Activated T-helper 1 cell treated with anti-CD3 and anti-CD28 coated beads, Interleukin-12 subunit alpha, Interleukin-12 subunit beta, Interleukin-2, Interleukin-4 antibody, amounts not matched to agents 30 ng/mL and 10 ng/mL and 1 ng/mL, durations not matched to agents 14 hours and 24 hours and 36 hours (primary cell): ENCODE measurements at regions not wholly inside any gene's neighbourhood (a gene's known extent, or its start where the extent isn't known, plus 50 kb on each side); places are given as distances from the start of the nearest gene placed in this dataset.
"Not testable (repeated sequence)": the region's sequence is repeated elsewhere in the genome, so short reads cannot be mapped to it uniquely, and the experiment has no call there.

Experiments
- DNase-seq: peaks from one replicate; pipeline ENCODE4 v3.0.0; 2021; ENCODE audit warnings: low spot score
- H3K27ac Mint-ChIP-seq: one replicate; pipeline ENCODE4 v1.8.0; 2021; ENCODE audit warnings: mild to moderate bottlenecking, mixed read lengths
- H3K27me3 Mint-ChIP-seq: one replicate; pipeline ENCODE4 v1.8.0; 2022; ENCODE audit warnings: mild to moderate bottlenecking, moderate library complexity, mixed read lengths; ENCODE audit not compliant: insufficient read depth
- H3K36me3 Mint-ChIP-seq: one replicate; pipeline ENCODE4 v1.8.0; 2021; ENCODE audit warnings: low read depth, mixed read lengths
- H3K4me1 Mint-ChIP-seq: one replicate; pipeline ENCODE4 v1.8.0; 2021; ENCODE audit warnings: low read depth, mixed read lengths
- H3K4me3 Mint-ChIP-seq: one replicate; pipeline ENCODE4 v1.8.0; 2021; ENCODE audit warnings: mild to moderate bottlenecking, moderate library complexity, mixed read lengths
- H3K9me3 Mint-ChIP-seq: one replicate; pipeline ENCODE4 v1.8.0; 2021; ENCODE audit warnings: mixed read lengths
- intact Hi-C: fragments of 100-400 bp; cut with micrococcal nuclease; formaldehyde crosslinking; loops from one replicate; pipeline ENCODE4 v1.15.1; 2024

DNA sequence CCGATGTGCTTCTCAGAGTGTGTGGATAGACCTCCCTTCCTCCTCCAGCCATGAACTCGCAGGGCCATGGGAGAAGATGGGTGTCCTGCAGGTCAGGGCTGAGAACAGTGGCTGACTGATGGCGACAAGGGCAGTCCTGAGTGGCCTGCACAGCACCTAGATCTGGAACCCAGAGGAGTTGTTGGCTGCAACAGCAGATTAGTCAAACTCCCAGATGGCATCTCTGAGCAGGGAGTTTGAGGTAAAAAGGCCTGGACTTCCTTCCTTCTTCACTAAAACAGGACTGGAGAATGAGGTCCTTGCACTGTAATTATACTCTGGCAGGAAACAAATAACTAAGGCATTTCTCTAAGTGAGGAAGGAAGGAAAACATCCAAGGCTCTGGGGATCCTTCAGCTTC is 160.8 kb downstream of the MYCN start:
- peaks cover 2% of the 10 kb centered on the region for H3K27me3 Mint-ChIP-seq
- intact Hi-C loops = no loop called here
- H3K9me3 Mint-ChIP-seq = no peaks in the 10 kb centered on the region
- H3K4me3 Mint-ChIP-seq = no peak overlapping the region
- no peaks in the 10 kb centered on the region for H3K4me1 Mint-ChIP-seq
- DNase-seq = no peak
- H3K27ac Mint-ChIP-seq = no peak overlapping the region
- H3K36me3 Mint-ChIP-seq = no peaks in the 10 kb centered on the region

DNA sequence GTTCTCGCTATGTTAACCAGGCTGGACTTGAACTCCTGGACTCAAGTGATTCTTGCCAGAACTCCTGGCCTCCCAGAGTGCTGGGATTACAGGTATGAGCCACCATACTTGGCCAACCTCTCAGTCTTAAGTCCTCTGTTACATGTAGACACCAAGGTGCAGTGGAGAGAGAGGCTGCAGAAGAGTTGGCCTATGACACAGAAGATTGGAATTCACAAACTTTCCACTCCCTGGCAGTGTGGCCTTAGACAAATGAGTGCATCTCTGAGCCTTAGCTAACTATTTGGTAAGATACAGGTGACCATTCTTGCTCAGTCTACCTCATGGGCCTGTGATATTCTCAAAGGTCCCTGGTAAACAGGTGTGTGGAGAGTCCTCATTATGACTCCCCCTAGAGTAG is 159.7 kb downstream of the MYCN start:
- H3K27me3 Mint-ChIP-seq = peaks cover 2% of the 10 kb centered on the region
- no peak overlapping the region for H3K4me3 Mint-ChIP-seq
- H3K27ac Mint-ChIP-seq = no peak overlapping the region
- no peaks in the 10 kb centered on the region for H3K9me3 Mint-ChIP-seq
- DNase-seq = no peak
- intact Hi-C loops = no loop called here
- H3K36me3 Mint-ChIP-seq = no peaks in the 10 kb centered on the region
- no peaks in the 10 kb centered on the region for H3K4me1 Mint-ChIP-seq

DNA sequence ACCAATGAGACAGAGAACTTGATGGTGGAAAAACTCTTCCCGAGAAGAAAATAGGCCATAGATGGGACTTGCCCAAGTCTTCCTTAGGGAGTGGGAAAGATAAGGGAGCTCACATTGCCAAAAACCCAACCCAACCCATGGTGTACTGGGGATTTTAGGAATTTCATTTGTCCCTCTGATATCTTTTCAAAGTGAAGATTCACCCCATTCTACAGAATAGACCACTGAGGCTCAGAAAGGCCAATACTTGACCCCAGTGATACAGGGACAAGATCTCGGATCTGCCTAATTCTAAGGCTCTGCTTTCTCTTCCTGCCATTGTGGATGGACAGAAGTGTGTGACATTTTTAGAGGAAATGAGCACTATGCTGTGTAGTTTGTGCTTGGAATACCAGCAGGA is 159.0 kb downstream of the MYCN start:
- Mint-ChIP-seq H3K4me1 (no peaks in the 10 kb centered on the region), H3K36me3 (no peaks in the 10 kb centered on the region), H3K4me3 (no peak overlapping the region), H3K27ac (no peak overlapping the region), H3K27me3 (peaks cover 2% of the 10 kb centered on the region), H3K9me3 (no peaks in the 10 kb centered on the region)
- intact Hi-C loops = no loop called here
- no peak for DNase-seq

DNA sequence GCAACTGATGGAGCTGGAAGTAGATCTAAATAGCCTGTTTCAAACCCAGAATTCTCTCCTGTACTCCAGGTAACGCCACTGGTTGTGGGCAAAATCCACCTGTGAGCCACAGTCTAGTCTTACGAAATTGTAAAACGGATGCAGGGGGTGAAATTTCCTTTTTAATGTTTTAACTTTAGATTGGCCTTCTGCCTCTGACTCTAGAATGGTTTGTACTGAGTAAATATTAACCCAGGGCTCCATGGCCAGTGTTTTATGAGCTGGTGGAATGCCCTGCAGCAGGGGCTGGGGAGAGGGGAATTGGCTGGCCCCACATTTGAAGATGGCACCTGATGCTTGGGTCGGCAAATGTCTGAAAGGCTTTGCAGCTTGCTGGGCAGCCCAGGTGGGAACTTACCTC is 156.6 kb downstream of the MYCN start:
- Mint-ChIP-seq H3K4me1 (no peaks in the 10 kb centered on the region), H3K4me3 (no peak overlapping the region), H3K27me3 (peaks cover 2% of the 10 kb centered on the region), H3K9me3 (no peaks in the 10 kb centered on the region), H3K27ac (no peak overlapping the region), H3K36me3 (no peaks in the 10 kb centered on the region)
- DNase-seq = no peak
- intact Hi-C loops = no loop called here

DNA sequence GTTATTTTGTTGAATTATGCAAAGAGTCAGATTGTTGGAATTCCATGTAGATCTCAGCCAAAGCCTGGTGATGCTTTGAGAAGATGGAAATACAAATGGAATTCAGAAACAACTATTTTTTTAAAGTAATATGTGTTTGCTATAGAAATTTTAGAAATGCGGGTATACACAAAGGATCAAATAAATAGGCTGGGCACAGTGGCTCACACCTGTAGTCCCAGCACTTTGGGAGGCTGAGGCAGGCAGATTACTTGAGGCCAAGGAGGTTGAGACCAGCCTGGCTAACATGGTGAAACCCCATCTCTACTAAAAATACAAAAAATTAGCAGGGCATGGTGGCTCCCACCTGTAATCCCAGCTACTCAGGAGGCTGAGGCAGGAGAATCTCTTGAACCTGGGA is 155.1 kb downstream of the MYCN start:
- intact Hi-C loops, H3K4me1 Mint-ChIP-seq: not testable (repeated sequence)

DNA sequence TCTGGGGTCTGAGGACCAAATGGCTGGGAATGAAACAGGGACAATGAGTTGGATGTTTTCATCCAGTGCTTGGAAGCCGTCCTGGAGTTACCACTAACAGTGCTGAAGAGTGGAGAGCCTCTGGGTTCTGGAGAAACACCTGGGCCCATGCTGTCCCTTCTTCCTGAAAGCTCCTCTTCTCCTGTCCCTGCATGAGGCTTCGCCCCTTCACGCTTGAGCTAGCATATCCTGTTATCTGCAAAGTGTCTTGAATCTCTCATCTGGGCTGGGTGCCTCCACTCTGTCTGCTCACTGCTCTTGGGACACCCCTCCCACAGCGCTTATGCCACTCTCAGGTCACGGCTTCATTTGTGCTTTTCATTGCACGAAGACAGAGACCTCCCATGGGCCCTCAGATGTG is 154.5 kb downstream of the MYCN start:
- intact Hi-C loops = no loop called here
- Mint-ChIP-seq H3K36me3 (no peaks in the 10 kb centered on the region), H3K9me3 (no peaks in the 10 kb centered on the region), H3K27me3 (no peaks in the 10 kb centered on the region), H3K27ac (no peak overlapping the region), H3K4me3 (no peak overlapping the region), H3K4me1 (no peaks in the 10 kb centered on the region)
- DNase-seq = no peak

More for the DNA sequence above, 155.1 kb downstream of the MYCN start:
- not testable (repeated sequence) for H3K9me3 Mint-ChIP-seq, H3K36me3 Mint-ChIP-seq, H3K27ac Mint-ChIP-seq, DNase-seq, H3K27me3 Mint-ChIP-seq, H3K4me3 Mint-ChIP-seq

DNA sequence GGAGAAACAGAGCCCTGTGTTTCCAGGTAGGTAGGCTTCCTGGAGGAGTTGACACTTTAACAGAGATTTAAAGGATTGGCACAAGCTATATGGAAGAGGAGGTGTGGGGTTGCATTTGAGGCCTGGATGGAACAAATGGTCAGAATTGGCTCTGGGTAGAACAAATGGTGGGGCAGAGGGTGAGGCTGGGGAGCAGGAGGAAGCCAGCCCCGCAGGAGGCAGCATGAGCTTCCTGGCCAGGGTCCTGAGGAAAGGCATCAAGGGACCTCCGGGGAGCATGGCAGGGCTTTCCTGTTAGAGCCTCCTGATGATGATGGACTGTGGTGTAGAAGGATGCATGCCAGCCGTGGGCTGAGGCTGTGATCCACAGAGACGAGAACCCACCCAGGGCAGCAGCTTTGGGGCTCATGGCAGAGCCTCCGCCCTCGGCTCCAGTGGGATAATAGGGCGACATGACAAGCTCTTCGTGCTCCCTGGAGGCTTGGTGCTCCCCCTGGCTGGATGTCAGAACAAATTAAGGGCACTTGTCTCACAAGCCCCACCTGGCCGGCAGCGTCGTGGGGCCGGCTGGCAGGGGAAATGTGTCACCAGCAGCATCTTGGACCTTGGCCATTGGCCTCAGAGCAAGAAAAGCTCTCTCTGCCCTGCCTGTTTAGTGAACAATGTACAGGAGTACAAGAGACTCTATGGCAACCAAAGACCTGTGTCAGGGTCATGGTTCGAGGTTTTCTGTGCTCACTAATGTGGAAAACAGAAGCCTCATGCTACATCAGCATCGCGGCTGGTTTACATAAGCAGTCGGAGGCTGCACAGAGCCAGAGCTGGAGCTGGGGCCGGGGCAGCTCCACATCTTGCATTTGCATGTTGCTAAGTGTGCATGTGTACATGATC is 153.5 kb downstream of the MYCN start:
- intact Hi-C loops = no loop called here
- H3K4me1 Mint-ChIP-seq = no peaks in the 10 kb centered on the region
- no peak overlapping the region for H3K4me3 Mint-ChIP-seq
- no peaks in the 10 kb centered on the region for H3K36me3 Mint-ChIP-seq
- no peaks in the 10 kb centered on the region for H3K27me3 Mint-ChIP-seq
- H3K9me3 Mint-ChIP-seq = no peaks in the 10 kb centered on the region
- DNase-seq = no peak
- H3K27ac Mint-ChIP-seq = no peak overlapping the region

DNA sequence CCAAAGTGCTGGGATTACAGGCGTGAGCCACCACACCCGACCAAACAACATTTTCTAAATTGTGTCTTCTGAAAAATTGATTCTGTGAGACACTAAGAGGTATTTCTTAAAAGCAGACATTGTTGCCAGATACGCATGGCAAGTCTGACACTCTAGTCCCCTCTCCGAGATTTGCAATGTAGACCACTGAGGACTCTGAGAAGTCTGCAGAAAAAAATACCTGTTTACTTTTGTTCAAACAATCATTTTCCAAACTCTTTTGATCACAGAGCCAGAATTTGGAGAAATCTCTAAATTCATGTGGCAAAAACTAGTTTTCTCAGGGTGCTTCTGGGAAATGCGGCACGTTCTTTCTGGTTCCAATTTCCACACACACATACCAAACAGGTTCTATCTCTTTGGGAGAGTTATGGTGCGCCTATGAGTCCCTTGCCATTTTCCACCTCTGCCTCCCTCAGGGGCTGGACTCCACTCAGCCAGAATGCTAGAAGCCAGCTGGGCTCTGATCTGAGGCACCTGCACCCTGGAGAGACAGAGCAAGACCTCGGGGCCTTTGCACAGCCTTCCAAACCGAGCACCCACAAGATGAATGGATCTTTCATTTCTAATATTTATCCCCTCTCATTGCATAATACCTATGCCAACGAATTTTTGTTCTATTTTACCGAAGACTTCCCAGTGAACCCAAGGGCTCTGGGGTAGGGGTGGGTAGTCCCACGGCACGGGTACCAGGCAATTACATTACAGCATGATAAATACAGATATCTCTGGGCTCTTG is 152.7 kb downstream of the MYCN start:
- intact Hi-C loops = no loop called here
- H3K27me3 Mint-ChIP-seq = no peaks in the 10 kb centered on the region
- no peaks in the 10 kb centered on the region for H3K4me1 Mint-ChIP-seq
- H3K4me3 Mint-ChIP-seq = no peak overlapping the region
- H3K36me3 Mint-ChIP-seq = no peaks in the 10 kb centered on the region
- H3K9me3 Mint-ChIP-seq = no peaks in the 10 kb centered on the region
- no peak for DNase-seq
- H3K27ac Mint-ChIP-seq = no peak overlapping the region

DNA sequence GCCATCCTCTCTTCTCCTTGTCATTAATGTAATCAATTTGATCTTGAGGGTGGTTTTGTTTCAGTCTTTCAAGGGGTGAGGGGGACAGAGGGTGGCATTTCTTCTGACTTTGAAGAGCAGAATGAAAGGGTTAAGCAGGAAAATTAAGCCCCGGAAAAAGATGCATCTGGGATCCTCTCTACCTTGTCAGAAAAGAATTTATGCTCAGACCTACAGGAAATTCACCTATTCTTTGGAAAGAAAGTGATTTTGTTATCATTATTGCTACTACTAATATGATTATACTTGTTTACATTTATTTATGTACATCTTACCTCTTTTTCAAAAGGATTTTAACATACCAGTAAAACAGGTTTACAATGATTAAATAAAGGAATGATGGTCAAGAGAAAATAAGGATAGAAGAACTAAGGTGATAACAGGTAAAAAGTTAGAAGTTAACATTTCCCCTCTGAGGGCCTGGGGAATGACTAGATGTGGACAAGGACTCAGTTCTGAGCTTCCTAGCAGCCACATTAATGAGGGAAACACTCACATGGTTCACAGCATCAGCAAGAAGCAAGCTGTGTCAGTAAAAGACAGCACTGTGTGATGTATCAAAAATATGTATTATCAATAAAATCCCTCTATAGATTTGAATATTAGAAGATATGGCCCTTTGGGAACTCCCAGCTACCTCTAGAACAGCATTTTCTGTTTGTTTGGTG is 151.4 kb downstream of the MYCN start:
- no peaks in the 10 kb centered on the region for H3K36me3 Mint-ChIP-seq
- no peaks in the 10 kb centered on the region for H3K9me3 Mint-ChIP-seq
- H3K27me3 Mint-ChIP-seq = no peaks in the 10 kb centered on the region
- intact Hi-C loops = no loop called here
- no peak overlapping the region for H3K27ac Mint-ChIP-seq
- no peak for DNase-seq
- no peaks in the 10 kb centered on the region for H3K4me1 Mint-ChIP-seq
- H3K4me3 Mint-ChIP-seq = no peak overlapping the region

DNA sequence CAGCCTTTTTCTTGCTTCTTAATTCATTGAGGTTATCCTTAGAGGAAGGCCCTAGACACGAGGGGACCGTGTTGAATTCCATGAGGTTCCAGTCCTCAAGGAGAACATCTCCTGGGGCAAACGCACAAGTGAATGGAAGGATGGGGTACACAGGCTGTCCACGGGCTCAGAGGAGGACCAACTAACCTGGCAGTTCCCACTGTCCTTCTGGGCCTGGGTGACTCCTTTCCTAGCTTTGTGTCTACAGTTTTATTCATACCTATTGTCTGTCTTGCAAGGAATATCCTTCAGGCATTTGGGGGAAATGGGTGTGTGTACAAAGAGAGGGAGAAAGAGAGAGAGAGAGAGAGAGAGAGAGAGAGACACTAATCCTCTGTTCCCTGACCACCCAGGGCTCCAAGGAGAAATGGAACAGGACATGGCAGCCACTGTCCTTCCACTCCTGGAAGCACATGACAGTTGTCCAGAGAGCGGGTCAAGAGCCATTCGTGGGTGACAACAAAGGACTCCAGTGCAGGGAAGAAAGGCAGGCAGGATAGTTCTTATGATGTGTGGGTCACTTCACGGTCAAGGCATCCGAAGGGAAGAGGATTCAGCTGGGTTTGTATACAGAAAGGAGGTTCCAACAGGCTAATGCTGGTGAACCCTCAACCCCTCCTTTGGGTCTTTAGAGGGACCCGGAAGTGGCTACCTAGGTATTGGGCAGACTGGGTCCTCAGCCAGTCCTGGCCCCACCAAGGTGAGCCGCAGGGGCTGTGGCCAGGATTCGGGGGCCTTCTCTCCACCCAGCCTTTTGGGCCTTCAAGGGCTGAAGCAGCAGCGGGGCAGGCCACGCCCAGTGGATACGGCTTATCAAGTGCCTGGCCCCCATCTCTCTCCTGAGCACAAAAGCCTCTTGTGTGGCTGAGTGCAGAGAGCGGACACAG is 150.6 kb downstream of the MYCN start:
- no peaks in the 10 kb centered on the region for H3K27me3 Mint-ChIP-seq
- H3K9me3 Mint-ChIP-seq = no peaks in the 10 kb centered on the region
- H3K4me3 Mint-ChIP-seq = no peak overlapping the region
- no peaks in the 10 kb centered on the region for H3K4me1 Mint-ChIP-seq
- DNase-seq = no peak
- no peaks in the 10 kb centered on the region for H3K36me3 Mint-ChIP-seq
- intact Hi-C loops = no loop called here
- H3K27ac Mint-ChIP-seq = no peak overlapping the region

DNA sequence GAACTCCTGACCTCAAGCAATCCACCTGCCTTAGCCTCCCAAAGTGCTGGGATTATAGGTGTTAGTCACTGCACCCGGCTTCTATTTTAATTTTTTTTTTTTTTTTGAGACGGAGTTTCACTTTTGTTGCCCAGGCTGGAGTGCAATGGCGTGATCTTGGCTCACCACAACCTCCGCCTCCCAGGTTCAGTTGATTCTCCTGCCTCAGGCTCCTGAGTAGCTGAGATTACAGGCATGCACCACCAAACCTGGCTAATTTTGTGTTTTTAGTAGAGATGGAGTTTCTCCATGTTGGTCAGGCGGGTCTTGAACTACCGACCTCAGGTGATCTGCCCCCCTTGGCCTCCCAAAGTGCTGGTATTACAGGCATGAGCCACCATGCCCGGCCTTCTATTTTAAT is 149.1 kb downstream of the MYCN start:
- H3K27ac Mint-ChIP-seq, H3K4me1 Mint-ChIP-seq, H3K4me3 Mint-ChIP-seq, H3K36me3 Mint-ChIP-seq, H3K27me3 Mint-ChIP-seq, intact Hi-C loops, H3K9me3 Mint-ChIP-seq, DNase-seq: not testable (repeated sequence)

DNA sequence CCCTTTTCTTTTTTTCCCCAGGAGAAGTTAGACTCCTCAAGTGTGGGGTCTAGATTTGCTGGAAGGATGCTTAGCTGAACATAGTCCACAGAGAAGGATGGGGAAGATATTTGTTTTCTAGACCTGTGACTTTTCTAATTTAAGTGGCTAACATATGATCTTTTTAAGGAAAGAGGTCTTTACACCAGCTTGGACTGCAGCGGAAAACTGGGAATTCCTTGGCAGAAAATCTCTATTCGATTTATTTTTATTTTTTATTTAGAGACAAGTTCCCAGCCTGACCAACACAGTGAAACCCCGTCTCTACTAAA is 148.4 kb downstream of the MYCN start:
- Mint-ChIP-seq H3K36me3 (no peaks in the 10 kb centered on the region), H3K27me3 (no peaks in the 10 kb centered on the region), H3K27ac (no peak overlapping the region), H3K9me3 (no peaks in the 10 kb centered on the region), H3K4me1 (no peaks in the 10 kb centered on the region), H3K4me3 (no peak overlapping the region)
- DNase-seq = no peak
- intact Hi-C loops = no loop called here
